ENCODE measurements at regions not wholly inside any gene's neighbourhood (a gene's known extent, or its start where the extent isn't known, plus 50 kb on each side); places are given as distances from the start of the nearest gene placed in this dataset.

GRCh38 chr9:109934136-109934856 lies 154.3 kb downstream of the PALM2AKAP2 start:
- TF ChIP-seq EZH2 (IDR thresholded peaks at IDR 0.05) (no peak), POLR2AphosphoS5 (IDR thresholded peaks at IDR 0.05; ENCODE audit: borderline replicate concordance, low read depth, low read length) (no peak)
